ENCODE measurements at regions not wholly inside any gene's neighbourhood (a gene's known extent, or its start where the extent isn't known, plus 50 kb on each side); places are given as distances from the start of the nearest gene placed in this dataset.

DNA sequence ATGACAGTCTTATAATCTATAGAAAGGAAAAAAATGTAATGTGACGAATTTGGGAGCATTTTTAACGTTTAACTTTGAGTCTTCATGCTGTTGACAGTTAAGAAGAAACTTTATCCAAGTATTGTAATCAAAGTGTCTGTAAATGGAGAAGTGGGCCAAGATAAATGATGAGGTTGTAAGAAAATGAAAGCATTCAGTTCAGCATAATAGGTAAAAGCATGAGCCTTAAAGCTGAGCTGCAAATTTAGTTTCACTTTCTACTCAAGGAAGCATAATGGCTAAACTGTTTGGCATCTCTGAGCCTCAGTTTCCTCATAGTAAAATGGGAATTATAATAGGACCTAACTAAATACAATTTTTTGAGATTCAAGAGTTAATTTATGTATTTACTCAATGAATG lies 1554.8 kb downstream of the KCNT2 start:
- TF ChIP-seq POLR2A (IDR thresholded peaks at IDR 0.05), result no peak
- 49 to 60% (median 58%) methylated on average over 2 of the region's 2 CpGs for WGBS, 4 donors
- H3K36me3 ChIP-seq, result no peaks in the 10 kb centered on the region
- H3K27ac ChIP-seq, result no peak overlapping the region
- H3K4me1 ChIP-seq, result no peaks in the 10 kb centered on the region
- intact Hi-C loops (cut with DNase I), result no loop called here
- no peak overlapping the region for H3K4me3 ChIP-seq
- ATAC-seq (no peak), DNase-seq (no peak)
- peaks cover 0 to 6% (median 0%) of the 10 kb centered on the region in 12 donors for H3K9me3 ChIP-seq
- H3K27me3 ChIP-seq, result no peaks in the 10 kb centered on the region

DNA sequence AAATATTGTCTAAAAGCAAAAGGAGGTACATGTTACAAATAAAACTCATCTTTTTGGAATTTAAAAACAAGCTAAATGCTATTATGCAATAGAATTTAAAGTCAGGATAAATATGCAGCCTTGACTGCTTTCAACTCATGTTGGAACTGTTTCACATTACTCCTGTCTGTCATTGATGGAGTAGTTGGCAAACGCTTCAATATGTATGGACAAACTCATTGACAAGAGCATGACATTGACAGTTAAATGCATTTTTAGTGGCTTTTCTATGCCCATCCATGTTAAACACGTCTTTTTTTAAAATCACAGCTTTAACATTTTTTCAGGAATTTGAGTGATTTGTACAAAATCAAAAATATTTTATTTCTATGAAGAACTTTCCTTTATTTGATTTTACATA lies 1560.5 kb downstream of the KCNT2 start:
- WGBS, 4 donors, result 64 to 70% (median 67%) methylated on average over 2 of the region's 2 CpGs
- TF ChIP-seq, protein P1, sequence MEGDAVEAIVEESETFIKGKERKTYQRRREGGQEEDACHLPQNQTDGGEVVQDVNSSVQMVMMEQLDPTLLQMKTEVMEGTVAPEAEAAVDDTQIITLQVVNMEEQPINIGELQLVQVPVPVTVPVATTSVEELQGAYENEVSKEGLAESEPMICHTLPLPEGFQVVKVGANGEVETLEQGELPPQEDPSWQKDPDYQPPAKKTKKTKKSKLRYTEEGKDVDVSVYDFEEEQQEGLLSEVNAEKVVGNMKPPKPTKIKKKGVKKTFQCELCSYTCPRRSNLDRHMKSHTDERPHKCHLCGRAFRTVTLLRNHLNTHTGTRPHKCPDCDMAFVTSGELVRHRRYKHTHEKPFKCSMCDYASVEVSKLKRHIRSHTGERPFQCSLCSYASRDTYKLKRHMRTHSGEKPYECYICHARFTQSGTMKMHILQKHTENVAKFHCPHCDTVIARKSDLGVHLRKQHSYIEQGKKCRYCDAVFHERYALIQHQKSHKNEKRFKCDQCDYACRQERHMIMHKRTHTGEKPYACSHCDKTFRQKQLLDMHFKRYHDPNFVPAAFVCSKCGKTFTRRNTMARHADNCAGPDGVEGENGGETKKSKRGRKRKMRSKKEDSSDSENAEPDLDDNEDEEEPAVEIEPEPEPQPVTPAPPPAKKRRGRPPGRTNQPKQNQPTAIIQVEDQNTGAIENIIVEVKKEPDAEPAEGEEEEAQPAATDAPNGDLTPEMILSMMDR (IDR thresholded peaks at IDR 0.05), result no peak
- TF ChIP-seq POLR2A (IDR thresholded peaks at IDR 0.05), result no peak
- no peak overlapping the region for H3K27ac ChIP-seq
- H3K27me3 ChIP-seq, result no peaks in the 10 kb centered on the region
- intact Hi-C loops (cut with DNase I), result no loop called here
- DNase-seq, result no peak
- peaks cover 0 to 5% (median 0%) of the 10 kb centered on the region in 12 donors for H3K9me3 ChIP-seq
- no peaks in the 10 kb centered on the region for H3K36me3 ChIP-seq
- ATAC-seq, result no peak
- no peaks in the 10 kb centered on the region for H3K4me1 ChIP-seq
- H3K4me3 ChIP-seq, result no peak overlapping the region

DNA sequence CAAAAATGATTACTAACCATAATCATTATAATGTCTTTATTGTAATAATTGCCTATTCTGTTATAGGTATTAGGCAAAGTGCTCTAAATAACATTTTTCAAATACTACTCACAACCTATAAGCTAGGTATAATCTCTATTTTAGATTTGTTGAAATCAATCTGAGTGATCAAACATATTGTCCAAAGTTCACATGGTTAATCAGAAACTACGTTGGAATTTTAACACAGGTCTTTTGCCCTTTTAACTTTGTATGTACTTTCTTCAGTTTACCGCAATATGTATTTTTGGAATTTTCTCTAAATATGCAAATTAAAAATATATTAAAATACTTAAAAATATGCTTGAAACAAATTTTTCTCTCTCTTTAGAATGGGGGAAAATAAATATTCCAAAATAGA lies 1563.2 kb downstream of the KCNT2 start:
- H3K27me3 ChIP-seq, result no peaks in the 10 kb centered on the region
- intact Hi-C loops (cut with DNase I), result no loop called here
- TF ChIP-seq, protein P1 (IDR thresholded peaks at IDR 0.05), result no peak
- TF ChIP-seq POLR2A (IDR thresholded peaks at IDR 0.05), result no peak
- 76 to 87% (median 80%) methylated on average over 2 of the region's 2 CpGs for WGBS, 4 donors
- no peak overlapping the region for H3K4me3 ChIP-seq
- H3K27ac ChIP-seq, result no peak overlapping the region
- H3K36me3 ChIP-seq, result no peaks in the 10 kb centered on the region
- ATAC-seq (no peak), DNase-seq (no peak)
- H3K9me3 ChIP-seq, result no peaks in the 10 kb centered on the region
- H3K4me1 ChIP-seq, result no peaks in the 10 kb centered on the region

DNA sequence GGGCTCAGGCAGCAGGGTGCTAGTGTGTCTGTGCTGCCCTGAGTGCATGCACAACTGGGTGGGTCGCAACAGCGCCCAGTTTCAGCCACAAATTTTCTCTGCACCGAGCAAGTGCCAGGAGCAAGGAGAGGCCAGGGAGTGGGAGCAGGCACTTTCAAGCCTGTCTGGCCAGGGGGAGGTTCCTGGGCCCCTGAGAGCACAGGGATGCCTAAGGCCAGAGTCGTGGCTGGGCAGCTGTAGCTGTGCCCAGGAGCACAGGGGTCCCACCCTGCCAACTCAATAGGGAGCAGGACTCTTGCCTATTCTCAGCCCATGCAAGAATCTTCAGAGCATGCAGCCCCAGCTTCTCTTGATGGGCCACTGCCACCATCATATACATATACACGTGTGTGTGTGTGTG lies 1577.4 kb downstream of the KCNT2 start:
- no peak for ATAC-seq
- intact Hi-C loops (cut with DNase I), result no loop called here
- Histone ChIP-seq H3K27ac (no peak overlapping the region), H3K4me1 (no peaks in the 10 kb centered on the region), H3K4me3 (no peak overlapping the region), H3K9me3 (peaks cover 0 to 12% (median 0%) of the 10 kb centered on the region in 12 donors), H3K27me3 (no peaks in the 10 kb centered on the region), H3K36me3 (no peaks in the 10 kb centered on the region)
- 77 to 96% (median 82%) methylated on average over 2 to 5 of the region's 5 CpGs for WGBS, 4 donors
- no peak for DNase-seq
- TF ChIP-seq POLR2A (IDR thresholded peaks at IDR 0.05), result no peak
- TF ChIP-seq, protein P1 (IDR thresholded peaks at IDR 0.05), result no peak

DNA sequence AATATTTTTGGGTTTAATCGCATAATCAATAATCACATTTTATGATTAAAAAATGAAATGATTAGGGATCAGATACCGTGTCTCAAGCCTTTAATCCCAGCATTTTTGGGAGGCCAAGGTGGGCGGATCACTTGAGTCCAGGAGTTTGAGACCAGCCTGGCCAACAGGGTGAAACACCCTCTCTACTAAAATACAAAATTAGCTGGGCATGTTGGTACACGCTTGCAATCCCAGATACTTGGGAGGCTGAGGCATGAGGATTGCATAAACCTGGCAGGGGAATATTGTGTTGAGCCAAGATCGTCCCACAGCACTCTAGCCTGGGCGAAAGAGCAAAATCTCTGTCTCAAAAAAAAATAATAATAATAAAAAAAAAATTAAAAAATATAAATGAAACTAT lies 1581.4 kb downstream of the KCNT2 start:
- TF ChIP-seq, protein P1 (IDR thresholded peaks at IDR 0.05), result no peak
- no peak for TF ChIP-seq POLR2A (IDR thresholded peaks at IDR 0.05)
- Histone ChIP-seq H3K4me3 (no peak overlapping the region), H3K27ac (no peak overlapping the region), H3K9me3 (peaks cover 0 to 12% (median 0%) of the 10 kb centered on the region in 12 donors), H3K4me1 (no peaks in the 10 kb centered on the region), H3K27me3 (no peaks in the 10 kb centered on the region), H3K36me3 (no peaks in the 10 kb centered on the region)
- 77 to 89% (median 83%) methylated on average over 6 of the region's 6 CpGs for WGBS, 4 donors
- ATAC-seq (no peak), DNase-seq (no peak)
- intact Hi-C loops (cut with DNase I), result no loop called here

Data from heart left ventricle (tissue), 16 donors.